SH-SY5Y (cell line): ENCODE measurements at regions not wholly inside any gene's neighbourhood (a gene's known extent, or its start where the extent isn't known, plus 50 kb on each side); places are given as distances from the start of the nearest gene placed in this dataset.

Experiments used
- GATA2 ChIP-seq: IDR thresholded peaks from 2 replicates; pipeline ENCODE4 v1.6.1; 2011; ENCODE audit warnings: mild to moderate bottlenecking, low read depth, low read length
- GATA3 ChIP-seq: IDR thresholded peaks from 2 replicates; pipeline ENCODE4 v1.6.1; 2011; ENCODE audit warnings: low read depth, mild to moderate bottlenecking, low read length, moderate library complexity

DNA sequence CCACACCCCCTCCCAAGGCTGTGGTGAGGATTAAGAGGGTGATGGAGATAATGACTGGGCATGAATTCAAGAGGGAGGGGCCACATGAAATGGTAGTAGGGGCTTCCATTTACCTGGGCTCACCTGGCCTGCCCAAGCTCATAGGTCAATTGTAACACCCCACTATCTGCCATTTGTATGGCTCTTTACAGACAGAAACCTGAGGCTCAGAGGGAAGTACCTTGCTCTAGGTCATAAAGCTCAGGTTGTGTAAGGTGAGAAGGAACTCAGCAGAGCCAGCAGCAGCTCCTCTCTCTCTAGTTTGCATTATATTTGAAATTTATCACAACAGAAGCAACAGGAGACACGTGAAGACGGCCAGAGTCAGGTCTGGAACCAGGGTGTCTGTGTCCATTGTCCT lies 133.4 kb upstream of the ALDH1B1 start:
- TF ChIP-seq GATA2 (no peak), GATA3 (no peak)
